IMR-90 (cell line): ENCODE measurements at regions not wholly inside any gene's neighbourhood (a gene's known extent, or its start where the extent isn't known, plus 50 kb on each side); places are given as distances from the start of the nearest gene placed in this dataset.

Experiments used
- ATAC-seq: fragments of 200-7000 bp; cut with Tn5 transposase; 2 replicates; pipeline ENCODE4 v1.9.1; 2020; ENCODE audit warnings: low read depth, mild to moderate bottlenecking, moderate library complexity
- BruUV-seq: library from RNA; stranded (reverse); fragments of 400-500 nt; replicated peaks from 2 replicates; lab custom pipeline; 2021; lab: Mats Ljungman, UMichigan
- CTCF ChIA-PET: fragments of 300-600 bp; formaldehyde crosslinking; extraction: SDS; loops from one replicate; lab custom pipeline; 2021; ENCODE audit warnings: antibody characterized with exemption; lab: Yijun Ruan, JAX
- POLR2A ChIA-PET: fragments of 300-600 bp; sonication (Branson Sonifier 250); formaldehyde crosslinking; loops from one replicate; lab custom pipeline; 2022; ENCODE audit warnings: antibody characterized with exemption; ENCODE audit not compliant: unreplicated experiment; lab: Charles Lee
- DNase-seq: peaks from one replicate; pipeline ENCODE4 v3.0.0; 2013
- H2AFZ ChIP-seq: replicated peaks from 2 replicates; pipeline ENCODE3; 2013; ENCODE audit warnings: low read length, mild to moderate bottlenecking; ENCODE audit not compliant: poor library complexity
- H2AK5ac ChIP-seq: 2 replicates; pipeline ENCODE4 v1.6.1; 2013; ENCODE audit warnings: low read depth, low read length, inconsistent platforms
- H2AK9ac ChIP-seq: replicated peaks from 2 replicates; pipeline ENCODE3; 2013; ENCODE audit warnings: mild to moderate bottlenecking, low read depth, low read length, moderate library complexity; ENCODE audit not compliant: poor library complexity
- H2BK120ac ChIP-seq: 2 replicates; pipeline ENCODE4 v1.6.1; 2013; ENCODE audit warnings: low read depth, low read length, inconsistent platforms
- H2BK15ac ChIP-seq: 3 replicates; pipeline ENCODE4 v1.6.1; 2013; ENCODE audit warnings: low read depth, low read length, inconsistent platforms
- H2BK20ac ChIP-seq: 2 replicates; pipeline ENCODE4 v1.6.1; 2013; ENCODE audit warnings: low read depth, mild to moderate bottlenecking, inconsistent platforms, low read length, moderate library complexity
- H2BK5ac ChIP-seq: 2 replicates; pipeline ENCODE4 v1.6.1; 2013; ENCODE audit warnings: mild to moderate bottlenecking, low read depth, low read length, inconsistent platforms; ENCODE audit not compliant: poor library complexity, severe bottlenecking
- H3K14ac ChIP-seq: replicated peaks from 2 replicates; pipeline ENCODE4 v1.6.1; 2013; ENCODE audit warnings: low read depth, low read length, inconsistent platforms
- H3K18ac ChIP-seq: 2 replicates; pipeline ENCODE4 v1.6.1; 2013; ENCODE audit warnings: low read depth, low read length, control low read depth
- H3K23ac ChIP-seq: 2 replicates; pipeline ENCODE4 v1.6.1; 2013; ENCODE audit warnings: low read depth, low read length, inconsistent platforms
- H3K27ac ChIP-seq: 2 replicates; pipeline ENCODE4 v1.5.1; 2013; ENCODE audit warnings: mild to moderate bottlenecking, control low read depth, low read length; ENCODE audit not compliant: insufficient read depth
- H3K27me3 ChIP-seq: 2 replicates; pipeline ENCODE4 v1.6.1; 2013; ENCODE audit warnings: low read length; ENCODE audit not compliant: control insufficient read depth, insufficient read depth
- H3K36me3 ChIP-seq: 2 replicates; pipeline ENCODE4 v1.6.1; 2013; ENCODE audit warnings: low read length, mixed read lengths; ENCODE audit not compliant: control insufficient read depth, insufficient read depth
- H3K4ac ChIP-seq: 2 replicates; pipeline ENCODE4 v1.6.1; 2013; ENCODE audit warnings: low read depth, low read length, inconsistent platforms
- H3K4me1 ChIP-seq: 2 replicates; pipeline ENCODE4 v1.6.1; 2013; ENCODE audit warnings: low read length, mixed read lengths; ENCODE audit not compliant: control insufficient read depth, insufficient read depth
- H3K4me2 ChIP-seq: 2 replicates; pipeline ENCODE4 v1.6.1; 2013; ENCODE audit warnings: low read depth, mild to moderate bottlenecking, control low read depth, low read length, moderate library complexity
- H3K4me3 ChIP-seq: 2 replicates; pipeline ENCODE4 v1.5.1; 2013; ENCODE audit warnings: low read depth, mild to moderate bottlenecking, control low read depth, low read length, moderate library complexity; ENCODE audit not compliant: insufficient read depth
- H3K56ac ChIP-seq: 2 replicates; pipeline ENCODE4 v1.6.1; 2013; ENCODE audit warnings: low read length, inconsistent platforms; ENCODE audit not compliant: insufficient read depth; ENCODE audit errors: extremely low read depth
- H3K79me1 ChIP-seq, 2 experiments: 2 replicates each; pipeline ENCODE4 v1.6.1; 2013; ENCODE audit warnings: low read length in 2 of 2, inconsistent platforms in 1 of 2, low read depth in 1 of 2
- H3K9ac ChIP-seq: 2 replicates; pipeline ENCODE4 v1.6.1; 2013; ENCODE audit warnings: low read depth, low read length, control low read depth
- H3K9me1 ChIP-seq: 2 replicates; pipeline ENCODE4 v1.6.1; 2013; ENCODE audit warnings: low read length, inconsistent platforms; ENCODE audit not compliant: insufficient read depth
- H3K9me3 ChIP-seq: 2 replicates; pipeline ENCODE4 v1.6.1; 2013; ENCODE audit warnings: low read length; ENCODE audit not compliant: control insufficient read depth, insufficient read depth
- H4K20me1 ChIP-seq: 2 replicates; pipeline ENCODE4 v1.6.1; 2013; ENCODE audit warnings: low read length, inconsistent platforms; ENCODE audit not compliant: insufficient read depth
- H4K5ac ChIP-seq: 2 replicates; pipeline ENCODE4 v1.6.1; 2013; ENCODE audit warnings: mild to moderate bottlenecking, low read depth, low read length, control low read depth
- H4K8ac ChIP-seq, 2 experiments: 2 replicates each; pipeline ENCODE4 v1.6.1; 2013; ENCODE audit warnings: low read depth in 2 of 2, low read length in 2 of 2, control low read depth in 1 of 2, inconsistent platforms in 1 of 2
- H4K91ac ChIP-seq: 2 replicates; pipeline ENCODE4 v1.6.1; 2013; ENCODE audit warnings: low read depth, low read length, inconsistent platforms; ENCODE audit not compliant: insufficient read depth
- MXI1 ChIP-seq: IDR thresholded peaks from 2 replicates; pipeline ENCODE4 v1.6.1; 2012; ENCODE audit warnings: low read depth, mild to moderate bottlenecking, low read length, moderate library complexity, borderline replicate concordance
- RCOR1 ChIP-seq: IDR thresholded peaks from 2 replicates; pipeline ENCODE4 v1.6.1; 2012; ENCODE audit warnings: mild to moderate bottlenecking, low read length, improper control_type of control experiment; ENCODE audit not compliant: insufficient replicate concordance
- RFX5 ChIP-seq: IDR thresholded peaks from 2 replicates; pipeline ENCODE4 v1.8.0; 2012; ENCODE audit warnings: low read depth, mild to moderate bottlenecking, low read length, moderate library complexity
- USF2 ChIP-seq: fragments of 150-350 bp; IDR thresholded peaks from 2 replicates; pipeline ENCODE4 v1.6.1; 2017; ENCODE audit warnings: mild to moderate bottlenecking, antibody characterized with exemption, low read length, low read depth
- WGBS, 2 experiments: methylation state at CpG; one replicate each; pipeline versions ENCODE4 v1.1.5 to v1.1.7; 2013; ENCODE audit warnings: missing lambda C conversion rate in 2 of 2; ENCODE audit not compliant: insufficient read length in 1 of 2; ENCODE audit errors: extremely low coverage in 2 of 2; 5-methylcytosine and 5-hydroxymethylcytosine counted together
- dilution Hi-C: fragments of 300-500 bp; cut with HindIII; formaldehyde crosslinking; loops from one replicate; pipeline ENCODE4 v1.14.3; 2018; ENCODE audit warnings: low sequenced_read_pairs; ENCODE audit not compliant: unreplicated experiment
- in situ Hi-C: fragments of 300-500 bp; cut with MboI; formaldehyde crosslinking; loops from 3 replicates; pipeline ENCODE4 v1.14.3; 2019; ENCODE audit warnings: low sequenced_read_pairs, inconsistent platforms, mixed read lengths
- intact Hi-C: fragments of 100-400 bp; cut with micrococcal nuclease; formaldehyde crosslinking; loops from 2 replicates; pipeline ENCODE4 v1.10.0; 2022

GRCh38 chr7:17031906-17032551, 150.2 kb upstream of the AGR3 start:
- no peaks in the 10 kb centered on the region for H3K9me1 ChIP-seq
- CTCF ChIA-PET, result no interaction called here
- H3K36me3 ChIP-seq, result no peaks in the 10 kb centered on the region
- H3K9me3 ChIP-seq, result no peaks in the 10 kb centered on the region; the same call in none of the 2 replicates
- no TSS peak for BruUV-seq
- H2BK20ac ChIP-seq, result no peak overlapping the region
- H2BK5ac ChIP-seq, result no peak overlapping the region
- dilution Hi-C loops, result no loop called here
- no peak overlapping the region for H2AFZ ChIP-seq
- no peak overlapping the region for H3K27ac ChIP-seq
- no peak overlapping the region for H2BK15ac ChIP-seq
- ATAC-seq (no peak), DNase-seq (no peak)
- in situ Hi-C loops, result no loop called here
- H3K23ac ChIP-seq, result no peak overlapping the region
- H2AK9ac ChIP-seq, result no peak overlapping the region
- no peak overlapping the region for H4K8ac ChIP-seq
- POLR2A ChIA-PET, result no interaction called here
- no peak overlapping the region for H3K4me3 ChIP-seq
- intact Hi-C loops, result no loop called here
- no peak overlapping the region for H2AK5ac ChIP-seq
- H3K79me1 ChIP-seq, result no peaks in the 10 kb centered on the region
- H3K9ac ChIP-seq, result no peak overlapping the region
- TF ChIP-seq RCOR1, result no peak
- TF ChIP-seq USF2, result no peak
- no peak for TF ChIP-seq RFX5
- no peak for TF ChIP-seq MXI1
- H2BK120ac ChIP-seq, result no peak overlapping the region
- WGBS, 2 experiments, result no CpG with 5 or more reads among the region's 1 CpG
- no peaks in the 10 kb centered on the region for H3K27me3 ChIP-seq
- H3K18ac ChIP-seq, result no peak overlapping the region
- no peak overlapping the region for H3K4ac ChIP-seq
- no peak overlapping the region for H4K91ac ChIP-seq
- H4K5ac ChIP-seq, result no peak overlapping the region
- H3K4me1 ChIP-seq, result no peaks in the 10 kb centered on the region; the same call in 1 of the 2 replicates
- H3K56ac ChIP-seq, result no peak overlapping the region
- H3K14ac ChIP-seq, result no peak overlapping the region
- no peaks in the 10 kb centered on the region for H4K20me1 ChIP-seq
- no peak overlapping the region for H3K4me2 ChIP-seq
